CD14-positive monocyte (primary cell): ENCODE measurements at regions not wholly inside any gene's neighbourhood (a gene's known extent, or its start where the extent isn't known, plus 50 kb on each side); places are given as distances from the start of the nearest gene placed in this dataset.

Experiments
- DNase-seq, 3 donors: peaks; one replicate each; pipeline ENCODE4 v3.0.0-alpha.2; 2011 to 2022
- H2AFZ ChIP-seq: 2 replicates; pipeline ENCODE4 v1.6.0; 2012; ENCODE audit warnings: mild to moderate bottlenecking, low read depth, low read length, inconsistent platforms; ENCODE audit not compliant: insufficient read depth, poor library complexity, severe bottlenecking
- H3K27ac ChIP-seq, 2 donors: 1 replicate in 1 of 2; 2 replicates in 1 of 2; pipeline ENCODE4 v1.5.1; 2012 to 2013; ENCODE audit warnings: low read length in 2 of 2, control low read depth in 1 of 2, inconsistent platforms in 1 of 2, low read depth in 1 of 2, mild to moderate bottlenecking in 1 of 2
- H3K27me3 ChIP-seq, 2 donors: one replicate each; pipeline versions ENCODE4 v1.6.0 to v1.6.1; 2011 to 2013; ENCODE audit warnings: low read length in 2 of 2; ENCODE audit not compliant: control insufficient read depth in 2 of 2, insufficient read depth in 2 of 2
- H3K36me3 ChIP-seq, 2 donors: replicated peaks in 1 of 2; 1 replicate in 1 of 2; 2 replicates in 1 of 2; pipeline versions ENCODE4 v1.5.1 to v1.6.1; 2012 to 2013; ENCODE audit warnings: low read length in 2 of 2, control low read depth in 1 of 2, inconsistent platforms in 1 of 2, mild to moderate bottlenecking in 1 of 2; ENCODE audit not compliant: insufficient read depth in 2 of 2, control insufficient read depth in 1 of 2
- H3K4me1 ChIP-seq, 2 donors: 1 replicate in 1 of 2; 2 replicates in 1 of 2; pipeline versions ENCODE4 v1.5.1 to v1.6.1; 2012 to 2013; ENCODE audit warnings: low read length in 2 of 2, control low read depth in 1 of 2, inconsistent platforms in 1 of 2, mild to moderate bottlenecking in 1 of 2, moderate library complexity in 1 of 2; ENCODE audit not compliant: insufficient read depth in 2 of 2, control insufficient read depth in 1 of 2
- H3K4me2 ChIP-seq: replicated peaks from 2 replicates; pipeline ENCODE3; 2012; ENCODE audit warnings: low read length, moderate library complexity, mild to moderate bottlenecking; ENCODE audit not compliant: poor library complexity, severe bottlenecking; ENCODE audit errors: extremely low read depth
- H3K4me3 ChIP-seq, 3 experiments: fragments of 200-600 bp in 1 of 3; sonication (generic) in 1 of 3; replicated peaks in 1 of 3; 1 replicate in 2 of 3; 2 replicates in 1 of 3; pipeline ENCODE4 v1.5.1; 2011 to 2013; ENCODE audit warnings: low read length in 3 of 3, mild to moderate bottlenecking in 3 of 3, control low read depth in 2 of 3, low read depth in 2 of 3, inconsistent platforms in 1 of 3, moderate library complexity in 1 of 3
- H3K79me2 ChIP-seq: 2 replicates; pipeline ENCODE4 v1.6.0; 2012; ENCODE audit warnings: mild to moderate bottlenecking, control low read depth, inconsistent platforms, low read length, moderate library complexity; ENCODE audit not compliant: insufficient read depth
- H3K9ac ChIP-seq: 2 replicates; pipeline ENCODE4 v1.6.0; 2017; ENCODE audit warnings: low read length, mild to moderate bottlenecking; ENCODE audit not compliant: insufficient read depth, poor library complexity, severe bottlenecking
- H3K9me3 ChIP-seq, 2 donors: replicated peaks in 1 of 2; 1 replicate in 1 of 2; 2 replicates in 1 of 2; pipeline versions ENCODE4 v1.5.1 to v1.6.1; 2012 to 2013; ENCODE audit warnings: low read length in 2 of 2, control low read depth in 1 of 2; ENCODE audit not compliant: control insufficient read depth in 1 of 2, insufficient read depth in 1 of 2
- H4K20me1 ChIP-seq: 2 replicates; pipeline ENCODE4 v1.6.0; 2012; ENCODE audit warnings: mild to moderate bottlenecking, low read length, control low read depth, moderate library complexity; ENCODE audit not compliant: insufficient read depth
- H3K27ac Mint-ChIP-seq, 7 donors: one replicate each; pipeline ENCODE4 v1.8.0; 2020; ENCODE audit warnings: mild to moderate bottlenecking in 7 of 7, mixed read lengths in 7 of 7, moderate library complexity in 6 of 7, inconsistent platforms in 2 of 7
- H3K27me3 Mint-ChIP-seq, 3 donors: one replicate each; pipeline ENCODE4 v1.8.0; 2021 to 2022; ENCODE audit warnings: low read depth in 3 of 3, mild to moderate bottlenecking in 3 of 3, mixed read lengths in 3 of 3, moderate library complexity in 3 of 3, inconsistent platforms in 1 of 3
- H3K36me3 Mint-ChIP-seq, 2 donors: one replicate each; pipeline ENCODE4 v1.8.0; 2020; ENCODE audit warnings: mixed read lengths in 2 of 2, inconsistent platforms in 1 of 2, mild to moderate bottlenecking in 1 of 2
- H3K4me1 Mint-ChIP-seq: one replicate; pipeline ENCODE4 v1.8.0; 2020; ENCODE audit warnings: mild to moderate bottlenecking, mixed read lengths
- H3K4me3 Mint-ChIP-seq, 2 donors: one replicate each; pipeline ENCODE4 v1.8.0; 2020; ENCODE audit warnings: mild to moderate bottlenecking in 2 of 2, mixed read lengths in 2 of 2, moderate library complexity in 1 of 2
- H3K9me3 Mint-ChIP-seq, 7 donors: one replicate each; pipeline ENCODE4 v1.8.0; 2020 to 2022; ENCODE audit warnings: mixed read lengths in 7 of 7, mild to moderate bottlenecking in 6 of 7, moderate library complexity in 6 of 7, inconsistent platforms in 2 of 7
- WGBS: methylation state at CpG from one replicate; pipeline ENCODE4 v1.1.5; 2013; ENCODE audit warnings: missing lambda C conversion rate; ENCODE audit not compliant: insufficient coverage; 5-methylcytosine and 5-hydroxymethylcytosine counted together
- intact Hi-C, 2 donors: fragments of 100-400 bp; cut with micrococcal nuclease; formaldehyde crosslinking; loops; one replicate each; pipeline versions ENCODE4 v1.15.0 to v1.15.1; 2023
- TF ChIP-seq, protein P1 (sequence below): fragments of 200-600 bp; IDR thresholded peaks from one replicate; pipeline ENCODE4 v1.8.0; 2022; ENCODE audit warnings: antibody characterized with exemption, mild to moderate bottlenecking

DNA sequence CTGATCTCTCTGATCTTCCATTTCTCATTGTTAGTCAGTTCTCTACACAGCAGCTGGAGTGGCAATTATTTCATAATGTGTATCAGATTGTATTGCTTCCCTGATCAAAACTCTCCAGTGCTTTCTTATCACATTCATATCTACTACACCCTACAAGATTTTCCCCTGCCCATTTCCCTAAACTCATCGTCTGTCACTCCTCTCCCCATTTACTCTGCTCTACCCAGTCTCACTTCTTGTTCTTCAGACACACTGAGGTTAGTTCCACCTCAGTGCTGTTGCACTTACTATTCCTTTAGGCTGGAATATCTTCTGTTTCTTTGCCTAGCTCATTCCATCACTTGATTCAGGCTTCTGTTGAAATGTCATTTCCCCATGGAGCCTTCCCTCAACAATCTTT is 197.1 kb downstream of the SATB1 start:
- intact Hi-C loops, result no loop called here
- H3K4me3 Mint-ChIP-seq, result no peak overlapping the region
- H3K27ac Mint-ChIP-seq, result no peak overlapping the region
- DNase-seq, result no peak
- Histone ChIP-seq H3K36me3 (no peaks in the 10 kb centered on the region), H3K79me2 (no peaks in the 10 kb centered on the region), H3K9ac (no peak overlapping the region), H3K27ac (no peak overlapping the region), H3K4me3 (no peak overlapping the region), H3K27me3 (no peaks in the 10 kb centered on the region), H3K9me3 (no peaks in the 10 kb centered on the region), H3K4me2 (no peak overlapping the region), H3K4me1 (peaks cover 13 to 17% of the 10 kb centered on the region in 2 donors), H2AFZ (no peak overlapping the region), H4K20me1 (no peaks in the 10 kb centered on the region)
- TF ChIP-seq, protein P1, sequence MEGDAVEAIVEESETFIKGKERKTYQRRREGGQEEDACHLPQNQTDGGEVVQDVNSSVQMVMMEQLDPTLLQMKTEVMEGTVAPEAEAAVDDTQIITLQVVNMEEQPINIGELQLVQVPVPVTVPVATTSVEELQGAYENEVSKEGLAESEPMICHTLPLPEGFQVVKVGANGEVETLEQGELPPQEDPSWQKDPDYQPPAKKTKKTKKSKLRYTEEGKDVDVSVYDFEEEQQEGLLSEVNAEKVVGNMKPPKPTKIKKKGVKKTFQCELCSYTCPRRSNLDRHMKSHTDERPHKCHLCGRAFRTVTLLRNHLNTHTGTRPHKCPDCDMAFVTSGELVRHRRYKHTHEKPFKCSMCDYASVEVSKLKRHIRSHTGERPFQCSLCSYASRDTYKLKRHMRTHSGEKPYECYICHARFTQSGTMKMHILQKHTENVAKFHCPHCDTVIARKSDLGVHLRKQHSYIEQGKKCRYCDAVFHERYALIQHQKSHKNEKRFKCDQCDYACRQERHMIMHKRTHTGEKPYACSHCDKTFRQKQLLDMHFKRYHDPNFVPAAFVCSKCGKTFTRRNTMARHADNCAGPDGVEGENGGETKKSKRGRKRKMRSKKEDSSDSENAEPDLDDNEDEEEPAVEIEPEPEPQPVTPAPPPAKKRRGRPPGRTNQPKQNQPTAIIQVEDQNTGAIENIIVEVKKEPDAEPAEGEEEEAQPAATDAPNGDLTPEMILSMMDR, result no peak
- peaks cover 19% of the 10 kb centered on the region for H3K4me1 Mint-ChIP-seq
- H3K27me3 Mint-ChIP-seq, result peaks cover 0 to 4% (median 0%) of the 10 kb centered on the region in 3 donors
- no peaks in the 10 kb centered on the region for H3K9me3 Mint-ChIP-seq
- WGBS, result 6% methylated on average over 1 of the region's 1 CpG
- no peaks in the 10 kb centered on the region for H3K36me3 Mint-ChIP-seq

DNA sequence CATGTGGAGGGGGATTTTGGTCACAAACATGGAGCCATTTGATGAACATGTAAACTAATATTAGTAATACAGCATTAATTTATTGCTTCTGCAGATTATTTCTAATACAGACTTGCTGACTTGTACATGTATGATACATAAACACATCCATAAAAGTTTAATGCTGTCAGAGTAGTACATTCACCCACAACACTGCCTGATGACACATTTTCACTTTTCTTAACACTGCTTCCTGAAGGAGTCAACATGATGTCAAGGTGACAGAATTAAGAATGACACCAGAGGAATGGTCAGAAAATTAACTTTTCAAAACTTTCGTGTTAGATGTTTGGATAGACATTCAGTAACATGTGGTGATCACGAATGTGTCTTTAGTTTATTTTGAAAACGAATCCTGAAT is 199.4 kb downstream of the SATB1 start:
- no peak for DNase-seq
- Histone ChIP-seq H3K4me2 (no peak overlapping the region), H3K9ac (no peak overlapping the region), H3K9me3 (no peaks in the 10 kb centered on the region), H3K4me3 (no peak overlapping the region), H3K79me2 (no peaks in the 10 kb centered on the region), H3K27me3 (no peaks in the 10 kb centered on the region), H2AFZ (no peak overlapping the region), H4K20me1 (no peaks in the 10 kb centered on the region), H3K36me3 (no peaks in the 10 kb centered on the region), H3K27ac (no peak overlapping the region), H3K4me1 (peaks cover 13 to 17% of the 10 kb centered on the region in 2 donors)
- H3K4me3 Mint-ChIP-seq, result no peak overlapping the region
- H3K27me3 Mint-ChIP-seq, result peaks cover 0 to 4% (median 0%) of the 10 kb centered on the region in 3 donors
- WGBS, result no CpG with 5 or more reads among the region's 3 CpGs
- no peaks in the 10 kb centered on the region for H3K9me3 Mint-ChIP-seq
- TF ChIP-seq, protein P1, result no peak
- intact Hi-C loops, result no loop called here
- H3K27ac Mint-ChIP-seq, result no peak overlapping the region
- peaks cover 19% of the 10 kb centered on the region for H3K4me1 Mint-ChIP-seq
- H3K36me3 Mint-ChIP-seq, result no peaks in the 10 kb centered on the region
